ENCODE measurements at regions not wholly inside any gene's neighbourhood (a gene's known extent, or its start where the extent isn't known, plus 50 kb on each side); places are given as distances from the start of the nearest gene placed in this dataset.

- ChIA-PET POLR2A (no interaction called here), CTCF (no interaction called here)
- TF ChIP-seq POLR2A (IDR thresholded peaks at IDR 0.05; ENCODE audit: low read depth, low read length) (no peak), FOS (IDR thresholded peaks at IDR 0.05; ENCODE audit: borderline replicate concordance, insufficient read depth, low read length) (no peak), MYC (IDR thresholded peaks at IDR 0.05; ENCODE audit: low read depth, low read length) (no peak), CTCF (IDR thresholded peaks at IDR 0.05; ENCODE audit: extremely low read depth in 1 of 2, insufficient read depth in 1 of 2, low read depth in 1 of 2, low read length in 2 of 2) (no peak), EZH2 (IDR thresholded peaks at IDR 0.05; ENCODE audit: borderline replicate concordance, low read depth, low read length, severe bottlenecking) (no peak), POLR2AphosphoS5 (IDR thresholded peaks at IDR 0.05; ENCODE audit: insufficient read depth, low read depth, low read length) (no peak), JUN (IDR thresholded peaks at IDR 0.05; ENCODE audit: borderline replicate concordance, insufficient read depth, insufficient read length, low read depth) (no peak)
- H3K4me1 ChIP-seq (ENCODE audit: control insufficient read depth, extremely low read depth, insufficient read depth, low read length) = no peaks in the 10 kb centered on the region
- H3K9ac ChIP-seq (replicated peaks; ENCODE audit: extremely low read depth, insufficient read depth, low read length) = no peak overlapping the region
- FAIRE-seq (no peak), DNase-seq (ENCODE audit: low read depth, low spot score) (no peak)
- BruUV-seq (replicated peaks) = no TSS peak
- no peak overlapping the region for H3K27ac ChIP-seq (ENCODE audit: insufficient read depth, low read depth, low read length)
- no peaks in the 10 kb centered on the region for H3K79me2 ChIP-seq (ENCODE audit: control insufficient read depth, insufficient read depth, low read length)
- intact Hi-C loops (cut with micrococcal nuclease) = no loop called here
- H3K27me3 ChIP-seq (ENCODE audit: control insufficient read depth in 2 of 2, insufficient read depth in 2 of 2, low read length in 2 of 2) = no peaks in the 10 kb centered on the region
- no peak overlapping the region for H3K4me2 ChIP-seq (ENCODE audit: insufficient read depth, low read length)
- H4K20me1 ChIP-seq (replicated peaks; ENCODE audit: control insufficient read depth, extremely low read depth, insufficient read depth, low read length) = no peaks in the 10 kb centered on the region
- no peak overlapping the region for H3K4me3 ChIP-seq (replicated peaks in 1 of 3; ENCODE audit: insufficient read depth in 1 of 3, low read depth in 1 of 3, low read length in 3 of 3)
- H3K36me3 ChIP-seq (ENCODE audit: control insufficient read depth in 2 of 2, extremely low read depth in 1 of 2, insufficient read depth in 2 of 2, low read length in 2 of 2) = no peaks in the 10 kb centered on the region
- H3K9me1 ChIP-seq (replicated peaks; ENCODE audit: control insufficient read depth, extremely low read depth, insufficient read depth, low read length) = no peaks in the 10 kb centered on the region
- no peaks in the 10 kb centered on the region for H3K9me3 ChIP-seq (replicated peaks; ENCODE audit: control insufficient read depth, insufficient read depth, low read length)
- no peak overlapping the region for H2AFZ ChIP-seq (ENCODE audit: low read depth, low read length)
- dilution Hi-C loops (cut with MboI; ENCODE audit: extremely low pct_ligation_motif_present, low sequenced_read_pairs) = no loop called here
These were observed 171.4 kb upstream of the SGCD start for GRCh38 chr5:156155598-156155997.

- H3K27me3 ChIP-seq (ENCODE audit: control insufficient read depth in 2 of 2, insufficient read depth in 2 of 2, low read length in 2 of 2) = no peaks in the 10 kb centered on the region
- dilution Hi-C loops (cut with MboI; ENCODE audit: extremely low pct_ligation_motif_present, low sequenced_read_pairs) (no loop called here), intact Hi-C loops (cut with micrococcal nuclease) (no loop called here)
- no peak overlapping the region for H3K4me3 ChIP-seq (replicated peaks in 1 of 3; ENCODE audit: insufficient read depth in 1 of 3, low read depth in 1 of 3, low read length in 3 of 3)
- H4K20me1 ChIP-seq (replicated peaks; ENCODE audit: control insufficient read depth, extremely low read depth, insufficient read depth, low read length) = no peaks in the 10 kb centered on the region
- CTCF ChIA-PET = no interaction called here
- no peak for TF ChIP-seq POLR2AphosphoS5 (IDR thresholded peaks at IDR 0.05; ENCODE audit: insufficient read depth, low read depth, low read length)
- no peak for TF ChIP-seq FOS (IDR thresholded peaks at IDR 0.05; ENCODE audit: borderline replicate concordance, insufficient read depth, low read length)
- no peak for TF ChIP-seq GATA2 (IDR thresholded peaks at IDR 0.05; ENCODE audit: insufficient read depth, insufficient read length, low read depth, low read length)
- no peak for TF ChIP-seq POLR2A (IDR thresholded peaks at IDR 0.05; ENCODE audit: low read depth, low read length)
- TF ChIP-seq MYC (IDR thresholded peaks at IDR 0.05; ENCODE audit: low read depth, low read length) = no peak
- no peak for TF ChIP-seq CTCF (IDR thresholded peaks at IDR 0.05; ENCODE audit: extremely low read depth in 1 of 2, insufficient read depth in 1 of 2, low read depth in 1 of 2, low read length in 2 of 2)
- TF ChIP-seq EZH2 (IDR thresholded peaks at IDR 0.05; ENCODE audit: borderline replicate concordance, low read depth, low read length, severe bottlenecking) = no peak
- TF ChIP-seq JUN (IDR thresholded peaks at IDR 0.05; ENCODE audit: borderline replicate concordance, insufficient read depth, insufficient read length, low read depth) = no peak
- TF ChIP-seq MAX (IDR thresholded peaks at IDR 0.05; ENCODE audit: insufficient read depth, insufficient read length) = no peak
- no peak for DNase-seq (ENCODE audit: low read depth, low spot score)
- no peaks in the 10 kb centered on the region for H3K79me2 ChIP-seq (ENCODE audit: control insufficient read depth, insufficient read depth, low read length)
- no peaks in the 10 kb centered on the region for H3K4me1 ChIP-seq (ENCODE audit: control insufficient read depth, extremely low read depth, insufficient read depth, low read length)
- no peak overlapping the region for H3K4me2 ChIP-seq (ENCODE audit: insufficient read depth, low read length)
- peaks cover 4% of the 10 kb centered on the region for H3K9me3 ChIP-seq (replicated peaks; ENCODE audit: control insufficient read depth, insufficient read depth, low read length)
- H3K9me1 ChIP-seq (replicated peaks; ENCODE audit: control insufficient read depth, extremely low read depth, insufficient read depth, low read length) = no peaks in the 10 kb centered on the region
- POLR2A ChIA-PET = no interaction called here
- no peak overlapping the region for H2AFZ ChIP-seq (ENCODE audit: low read depth, low read length)
- H3K9ac ChIP-seq (replicated peaks; ENCODE audit: extremely low read depth, insufficient read depth, low read length) = no peak overlapping the region
- FAIRE-seq = no peak
- H3K36me3 ChIP-seq (ENCODE audit: control insufficient read depth in 2 of 2, extremely low read depth in 1 of 2, insufficient read depth in 2 of 2, low read length in 2 of 2) = no peaks in the 10 kb centered on the region
- H3K27ac ChIP-seq (ENCODE audit: insufficient read depth, low read depth, low read length) = no peak overlapping the region
- no TSS peak for BruUV-seq (replicated peaks)
These were observed 162.7 kb upstream of the SGCD start for GRCh38 chr5:156164306-156164705.

All from endothelial cell of umbilical vein (primary cell).